Endothelial cell of umbilical vein (primary cell): ENCODE measurements at regions not wholly inside any gene's neighbourhood (a gene's known extent, or its start where the extent isn't known, plus 50 kb on each side); places are given as distances from the start of the nearest gene placed in this dataset.

Experiments
- BruUV-seq: library from RNA; stranded (reverse); fragments of 400-500 nt; replicated peaks from 2 replicates; lab custom pipeline; 2021; lab: Mats Ljungman, UMichigan
- CTCF ChIA-PET: fragments of 300-600, 350-600 bp; sonication (Branson Sonifier 250); formaldehyde crosslinking; loops from one replicate; lab custom pipeline; 2021; ENCODE audit warnings: antibody characterized with exemption, inconsistent platforms; lab: Charles Lee
- POLR2A ChIA-PET: fragments of 300-600, 350-600 bp; sonication (Branson Sonifier 250); formaldehyde crosslinking; loops from one replicate; lab custom pipeline; 2021; ENCODE audit warnings: antibody characterized with exemption, inconsistent platforms; lab: Charles Lee
- DNase-seq: peaks from one replicate; pipeline ENCODE4 v3.0.0-alpha.2; 2011; ENCODE audit warnings: low read depth, low spot score
- FAIRE-seq: peaks from 2 replicates; lab custom pipeline; 2011; peaks lifted over from hg19 to GRCh38; lab: Jason Lieb, UNC
- H2AFZ ChIP-seq: 2 replicates; pipeline ENCODE4 v1.6.0; 2012; ENCODE audit warnings: low read depth, low read length, control low read depth, inconsistent platforms
- H3K27ac ChIP-seq: 2 replicates; pipeline ENCODE4 v1.5.1; 2011; ENCODE audit warnings: low read depth, mild to moderate bottlenecking, control low read depth, low read length, moderate library complexity; ENCODE audit not compliant: insufficient read depth
- H3K27me3 ChIP-seq, 2 experiments: 2 replicates each; pipeline versions ENCODE4 v1.6.0 to v1.6.1; 2011; ENCODE audit warnings: low read length in 2 of 2, mixed read lengths in 1 of 2; ENCODE audit not compliant: control insufficient read depth in 2 of 2, insufficient read depth in 2 of 2
- H3K36me3 ChIP-seq, 2 experiments: 2 replicates in 1 of 2; 3 replicates in 1 of 2; pipeline ENCODE4 v1.5.1; 2011; ENCODE audit warnings: low read length in 2 of 2, mild to moderate bottlenecking in 1 of 2, moderate library complexity in 1 of 2; ENCODE audit not compliant: control insufficient read depth in 2 of 2, insufficient read depth in 2 of 2; ENCODE audit errors: extremely low read depth in 1 of 2
- H3K4me1 ChIP-seq: 3 replicates; pipeline ENCODE4 v1.5.1; 2011; ENCODE audit warnings: mild to moderate bottlenecking, low read length; ENCODE audit not compliant: control insufficient read depth, insufficient read depth; ENCODE audit errors: extremely low read depth
- H3K4me2 ChIP-seq: 2 replicates; pipeline ENCODE4 v1.6.1; 2011; ENCODE audit warnings: low read length, control low read depth, mixed read lengths; ENCODE audit not compliant: insufficient read depth
- H3K4me3 ChIP-seq, 3 experiments: fragments of 200-600 bp in 1 of 3; sonication (generic), shearing (Covaris generic) in 1 of 3; replicated peaks in 1 of 3; 2 replicates each; pipeline ENCODE4 v1.5.1; 2011 to 2016; ENCODE audit warnings: control low read depth in 3 of 3, low read length in 3 of 3, mild to moderate bottlenecking in 2 of 3, inconsistent platforms in 1 of 3, low read depth in 1 of 3, moderate library complexity in 1 of 3; ENCODE audit not compliant: insufficient read depth in 1 of 3
- H3K79me2 ChIP-seq: 2 replicates; pipeline ENCODE4 v1.6.0; 2012; ENCODE audit warnings: low read length, inconsistent platforms; ENCODE audit not compliant: control insufficient read depth, insufficient read depth
- H3K9ac ChIP-seq: replicated peaks from 2 replicates; pipeline ENCODE3; 2011; ENCODE audit warnings: low read length, control low read depth; ENCODE audit not compliant: insufficient read depth; ENCODE audit errors: extremely low read depth
- H3K9me1 ChIP-seq: replicated peaks from 3 replicates; pipeline ENCODE4 v1.6.0; 2011; ENCODE audit warnings: mild to moderate bottlenecking, low read length; ENCODE audit not compliant: control insufficient read depth, insufficient read depth; ENCODE audit errors: extremely low read depth
- H3K9me3 ChIP-seq: replicated peaks from 2 replicates; pipeline ENCODE4 v1.5.1; 2012; ENCODE audit warnings: low read length, inconsistent platforms; ENCODE audit not compliant: control insufficient read depth, insufficient read depth
- H4K20me1 ChIP-seq: replicated peaks from 2 replicates; pipeline ENCODE3; 2011; ENCODE audit warnings: mild to moderate bottlenecking, low read length; ENCODE audit not compliant: control insufficient read depth, insufficient read depth; ENCODE audit errors: extremely low read depth
- CTCF ChIP-seq, 2 donors: IDR thresholded peaks; 1 replicate in 1 of 2; 2 replicates in 1 of 2; pipeline ENCODE4 v1.5.1; 2011; ENCODE audit warnings: low read length in 2 of 2, mild to moderate bottlenecking in 2 of 2, moderate library complexity in 2 of 2, control low read depth in 1 of 2, inconsistent platforms in 1 of 2, low read depth in 1 of 2; ENCODE audit not compliant: insufficient read depth in 1 of 2; ENCODE audit errors: extremely low read depth in 1 of 2
- EZH2 ChIP-seq: IDR thresholded peaks from 2 replicates; pipeline ENCODE4 v1.6.1; 2012; ENCODE audit warnings: borderline replicate concordance, low read depth, mild to moderate bottlenecking, moderate library complexity, low read length, inconsistent platforms; ENCODE audit not compliant: severe bottlenecking
- FOS ChIP-seq: IDR thresholded peaks from 2 replicates; pipeline ENCODE4 v1.6.1; 2011; ENCODE audit warnings: mild to moderate bottlenecking, low read length, moderate library complexity, borderline replicate concordance; ENCODE audit not compliant: insufficient read depth
- GATA2 ChIP-seq: IDR thresholded peaks from 2 replicates; pipeline ENCODE4 v1.7.0; 2011; ENCODE audit warnings: low read depth, mild to moderate bottlenecking, moderate library complexity, mixed read lengths, low read length; ENCODE audit not compliant: insufficient read length, insufficient read depth
- JUN ChIP-seq: IDR thresholded peaks from 2 replicates; pipeline ENCODE4 v1.6.1; 2011; ENCODE audit warnings: borderline replicate concordance, low read depth; ENCODE audit not compliant: insufficient read length, insufficient read depth
- MAX ChIP-seq: IDR thresholded peaks from 2 replicates; pipeline ENCODE4 v1.6.1; 2011; ENCODE audit not compliant: insufficient read depth, insufficient read length
- MYC ChIP-seq: IDR thresholded peaks from one replicate; pipeline ENCODE4 v1.6.1; 2011; ENCODE audit warnings: mild to moderate bottlenecking, low read depth, low read length
- POLR2A ChIP-seq: IDR thresholded peaks from 2 replicates; pipeline ENCODE4 v1.6.1; 2012; ENCODE audit warnings: low read depth, mild to moderate bottlenecking, control low read depth, low read length
- POLR2AphosphoS5 ChIP-seq: IDR thresholded peaks from 2 replicates; pipeline ENCODE4 v1.6.1; 2012; ENCODE audit warnings: low read depth, mild to moderate bottlenecking, control low read depth, low read length, moderate library complexity; ENCODE audit not compliant: insufficient read depth
- dilution Hi-C: fragments of 300-500 bp; cut with MboI; formaldehyde crosslinking; loops from one replicate; pipeline ENCODE4 v1.15.0; 2019; ENCODE audit warnings: low sequenced_read_pairs; ENCODE audit not compliant: extremely low pct_ligation_motif_present
- intact Hi-C: fragments of 100-400 bp; cut with micrococcal nuclease; formaldehyde crosslinking; loops from one replicate; pipeline ENCODE4 v1.10.0; 2022

- H3K27me3 ChIP-seq = no peaks in the 10 kb centered on the region
- intact Hi-C loops (no loop called here), dilution Hi-C loops (no loop called here)
- CTCF ChIA-PET = no interaction called here
- no peaks in the 10 kb centered on the region for H3K4me1 ChIP-seq
- POLR2A ChIA-PET = no interaction called here
- no peak overlapping the region for H2AFZ ChIP-seq
- no peaks in the 10 kb centered on the region for H3K9me3 ChIP-seq
- H3K4me2 ChIP-seq = no peak overlapping the region
- H3K4me3 ChIP-seq = no peak overlapping the region
- no peak for FAIRE-seq
- H3K9ac ChIP-seq = no peak overlapping the region
- no peaks in the 10 kb centered on the region for H3K9me1 ChIP-seq
- H3K79me2 ChIP-seq = no peaks in the 10 kb centered on the region
- no peaks in the 10 kb centered on the region for H3K36me3 ChIP-seq
- no peaks in the 10 kb centered on the region for H4K20me1 ChIP-seq
- no peak overlapping the region for H3K27ac ChIP-seq
- no TSS peak for BruUV-seq
- TF ChIP-seq FOS (no peak), GATA2 (no peak), EZH2 (no peak), CTCF (IDR thresholded peaks at IDR 0.05; ENCODE audit: extremely low read depth in 1 of 2, insufficient read depth in 1 of 2, low read depth in 1 of 2, low read length in 2 of 2) (no peak), MYC (no peak), JUN (no peak), POLR2AphosphoS5 (no peak), MAX (no peak), POLR2A (no peak)
- DNase-seq = no peak
Measured at GRCh38 chr4:14431155-14432134, 570.8 kb upstream of the CPEB2 start.
